ENCODE measurements at regions not wholly inside any gene's neighbourhood (a gene's known extent, or its start where the extent isn't known, plus 50 kb on each side); places are given as distances from the start of the nearest gene placed in this dataset.

DNA sequence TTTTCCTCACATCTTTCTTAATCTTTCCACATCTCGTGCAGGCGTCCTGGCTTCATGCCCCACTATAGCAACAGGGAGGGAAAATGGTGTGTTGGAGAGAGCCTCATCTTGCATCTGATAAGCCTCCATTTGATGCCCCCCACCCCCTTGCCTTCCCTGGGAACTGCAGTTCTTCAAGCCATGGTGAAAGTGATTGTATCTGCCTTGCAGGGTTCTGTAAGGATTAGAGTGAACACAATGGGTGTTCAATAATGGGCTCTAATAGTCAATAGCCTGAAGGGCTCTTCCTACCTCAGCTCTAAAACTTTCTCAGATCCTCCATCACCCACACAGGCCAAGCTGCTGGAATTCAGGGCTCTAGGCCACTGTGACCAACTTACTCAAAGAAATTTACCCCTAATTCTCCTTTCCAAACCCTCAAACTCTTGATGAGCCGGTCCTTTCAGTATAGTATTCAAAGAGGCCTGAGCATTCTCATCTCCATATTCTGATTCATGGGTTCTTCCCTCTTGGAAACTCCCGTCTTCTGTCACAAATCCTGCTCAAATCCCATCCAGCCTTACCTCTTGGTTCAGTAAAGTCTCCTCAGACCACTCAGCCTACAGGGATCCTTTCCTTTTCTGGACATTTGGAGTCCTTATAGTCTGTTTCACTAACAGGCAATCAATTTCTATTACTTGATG is 128.3 kb upstream of the TRIM2 start:
- ChIA-PET CTCF (interaction anchor here (0.6 to 2.5 kb wide), 4 partner anchors 8 to 229 kb away, joined by 3 to 17 read pairs (median 4); no protein-coding TSS in a partner anchor), POLR2A (no interaction called here)
- no peaks in the 10 kb centered on the region for H3K27me3 Mint-ChIP-seq (ENCODE audit: insufficient read depth, unreplicated experiment)
- no TSS peak for BruUV-seq (replicated peaks)
- DNase-seq (ENCODE audit: unreplicated experiment) = no peak
- no peaks in the 10 kb centered on the region for H3K36me3 Mint-ChIP-seq (ENCODE audit: insufficient read depth, unreplicated experiment)
- H3K27ac Mint-ChIP-seq (ENCODE audit: low read depth, unreplicated experiment) = no peak overlapping the region
- no peak overlapping the region for H3K4me3 Mint-ChIP-seq (ENCODE audit: unreplicated experiment)
- TF ChIP-seq, protein P1, sequence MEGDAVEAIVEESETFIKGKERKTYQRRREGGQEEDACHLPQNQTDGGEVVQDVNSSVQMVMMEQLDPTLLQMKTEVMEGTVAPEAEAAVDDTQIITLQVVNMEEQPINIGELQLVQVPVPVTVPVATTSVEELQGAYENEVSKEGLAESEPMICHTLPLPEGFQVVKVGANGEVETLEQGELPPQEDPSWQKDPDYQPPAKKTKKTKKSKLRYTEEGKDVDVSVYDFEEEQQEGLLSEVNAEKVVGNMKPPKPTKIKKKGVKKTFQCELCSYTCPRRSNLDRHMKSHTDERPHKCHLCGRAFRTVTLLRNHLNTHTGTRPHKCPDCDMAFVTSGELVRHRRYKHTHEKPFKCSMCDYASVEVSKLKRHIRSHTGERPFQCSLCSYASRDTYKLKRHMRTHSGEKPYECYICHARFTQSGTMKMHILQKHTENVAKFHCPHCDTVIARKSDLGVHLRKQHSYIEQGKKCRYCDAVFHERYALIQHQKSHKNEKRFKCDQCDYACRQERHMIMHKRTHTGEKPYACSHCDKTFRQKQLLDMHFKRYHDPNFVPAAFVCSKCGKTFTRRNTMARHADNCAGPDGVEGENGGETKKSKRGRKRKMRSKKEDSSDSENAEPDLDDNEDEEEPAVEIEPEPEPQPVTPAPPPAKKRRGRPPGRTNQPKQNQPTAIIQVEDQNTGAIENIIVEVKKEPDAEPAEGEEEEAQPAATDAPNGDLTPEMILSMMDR (IDR thresholded peaks at IDR 0.05; ENCODE audit: unreplicated experiment) = no peak
- peaks cover 8% of the 10 kb centered on the region for H3K4me1 Mint-ChIP-seq (ENCODE audit: insufficient read depth, unreplicated experiment)
- intact Hi-C loops (cut with micrococcal nuclease) = no loop called here
- no peaks in the 10 kb centered on the region for H3K9me3 Mint-ChIP-seq (ENCODE audit: unreplicated experiment)

DNA sequence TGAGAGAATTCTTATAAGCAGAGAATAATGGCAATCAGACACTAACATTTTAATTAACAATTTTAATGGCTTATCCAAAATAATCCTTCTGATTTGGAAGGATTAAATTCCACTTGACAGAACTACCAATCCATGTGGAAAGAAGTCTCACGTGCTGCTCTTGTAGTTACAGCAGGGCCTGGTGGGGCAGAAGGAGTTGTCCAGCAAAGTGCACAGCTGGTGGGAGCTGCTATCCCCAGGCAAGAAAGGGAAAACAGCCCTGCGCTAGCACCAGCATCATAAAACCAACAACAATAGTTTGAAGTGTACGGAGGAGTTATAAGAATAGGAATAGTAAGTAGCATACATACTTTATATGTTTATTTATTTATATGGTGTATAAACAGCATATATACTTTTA is 127.4 kb upstream of the TRIM2 start:
- no peaks in the 10 kb centered on the region for H3K9me3 Mint-ChIP-seq (ENCODE audit: unreplicated experiment)
- intact Hi-C loops (cut with micrococcal nuclease) = no loop called here

DNA sequence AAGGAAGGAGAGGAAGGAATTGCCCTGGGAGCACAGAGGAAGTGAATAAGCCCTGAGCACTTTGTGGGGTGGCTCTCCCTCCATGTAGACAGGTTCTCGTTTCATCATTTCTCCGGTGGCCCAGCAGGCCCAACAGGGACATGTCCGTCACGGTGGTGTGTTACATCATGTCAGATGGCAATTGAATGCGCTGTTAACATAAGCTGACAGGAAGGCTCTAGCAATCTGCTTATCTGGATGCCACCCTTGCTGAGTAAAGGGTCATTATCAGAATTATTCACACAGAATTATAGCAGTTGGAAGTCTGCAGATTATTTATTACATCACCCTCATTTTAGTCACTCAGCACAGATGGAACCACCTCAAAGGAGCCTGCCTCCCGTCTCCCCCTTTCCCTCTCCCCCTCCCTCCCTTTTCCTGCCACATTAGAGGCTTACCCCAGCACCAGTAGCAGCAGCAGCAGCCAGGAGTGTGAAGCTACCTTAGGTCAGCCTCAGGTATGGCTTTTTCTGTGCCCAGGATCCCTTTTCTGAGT is 124.3 kb upstream of the TRIM2 start:
- Mint-ChIP-seq H3K27ac (ENCODE audit: low read depth, unreplicated experiment) (no peak overlapping the region), H3K27me3 (ENCODE audit: insufficient read depth, unreplicated experiment) (no peaks in the 10 kb centered on the region), H3K4me3 (ENCODE audit: unreplicated experiment) (no peak overlapping the region), H3K4me1 (ENCODE audit: insufficient read depth, unreplicated experiment) (peaks cover 9% of the 10 kb centered on the region), H3K9me3 (ENCODE audit: unreplicated experiment) (no peaks in the 10 kb centered on the region), H3K36me3 (ENCODE audit: insufficient read depth, unreplicated experiment) (no peaks in the 10 kb centered on the region)
- no TSS peak for BruUV-seq (replicated peaks)
- ChIA-PET POLR2A (interaction anchor here (0.9 kb wide), 1 partner anchor 47 kb away, joined by 5 read pairs; no protein-coding TSS in a partner anchor), CTCF (interaction anchor here (0.5 to 8.1 kb wide), 5 partner anchors 35 to 348 kb away, joined by 3 to 235 read pairs (median 4); no protein-coding TSS in a partner anchor)
- no peak for DNase-seq (ENCODE audit: unreplicated experiment)
- intact Hi-C loops (cut with micrococcal nuclease) = loop anchor here (10.0 kb wide), 1 partner anchor 495 kb away; no protein-coding TSS in a partner anchor
- TF ChIP-seq, protein P1 (IDR thresholded peaks at IDR 0.05; ENCODE audit: unreplicated experiment) = no peak

More for the DNA sequence above, 127.4 kb upstream of the TRIM2 start:
- POLR2A ChIA-PET = no interaction called here
- CTCF ChIA-PET = interaction anchor here (0.6 to 1.1 kb wide), 2 partner anchors 50 to 111 kb away, joined by 3 to 5 read pairs; no protein-coding TSS in a partner anchor
- H3K4me3 Mint-ChIP-seq (ENCODE audit: unreplicated experiment) = no peak overlapping the region
- DNase-seq (ENCODE audit: unreplicated experiment) = no peak
- no TSS peak for BruUV-seq (replicated peaks)
- no peaks in the 10 kb centered on the region for H3K27me3 Mint-ChIP-seq (ENCODE audit: insufficient read depth, unreplicated experiment)
- TF ChIP-seq, protein P1 (IDR thresholded peaks at IDR 0.05; ENCODE audit: unreplicated experiment) = no peak
- peaks cover 8% of the 10 kb centered on the region for H3K4me1 Mint-ChIP-seq (ENCODE audit: insufficient read depth, unreplicated experiment)
- no peaks in the 10 kb centered on the region for H3K36me3 Mint-ChIP-seq (ENCODE audit: insufficient read depth, unreplicated experiment)
- H3K27ac Mint-ChIP-seq (ENCODE audit: low read depth, unreplicated experiment) = no peak overlapping the region

DNA sequence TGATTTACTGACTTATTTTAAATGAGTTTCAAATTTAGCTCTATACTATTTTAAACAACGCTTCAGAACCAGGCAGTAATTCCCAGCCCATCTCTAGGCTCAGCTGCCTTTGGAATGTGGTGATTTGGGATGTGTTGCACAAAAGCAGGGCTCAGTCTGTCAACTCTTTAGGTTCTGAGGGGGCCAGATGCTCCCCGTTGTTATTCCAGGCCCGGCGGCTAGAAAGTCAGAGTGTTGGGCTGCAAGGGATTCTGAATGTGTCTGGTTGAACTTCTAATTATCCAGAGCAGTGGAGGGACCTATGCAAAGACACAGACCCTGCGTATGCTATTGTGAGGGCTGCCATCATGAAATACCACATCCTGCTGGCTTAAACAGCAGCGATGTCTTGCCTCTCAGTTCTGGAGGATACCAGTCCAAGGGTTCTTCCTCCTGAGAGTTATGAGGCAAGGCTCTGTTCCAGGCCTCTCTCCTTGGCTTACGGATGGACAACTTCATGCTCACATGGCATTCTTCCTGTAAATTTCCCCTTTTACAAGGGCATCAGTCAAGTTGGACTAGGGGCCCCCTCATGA is 123.2 kb upstream of the TRIM2 start:
- Mint-ChIP-seq H3K4me3 (ENCODE audit: unreplicated experiment) (no peak overlapping the region), H3K4me1 (ENCODE audit: insufficient read depth, unreplicated experiment) (peaks cover 15% of the 10 kb centered on the region), H3K27ac (ENCODE audit: low read depth, unreplicated experiment) (no peak overlapping the region), H3K27me3 (ENCODE audit: insufficient read depth, unreplicated experiment) (no peaks in the 10 kb centered on the region), H3K36me3 (ENCODE audit: insufficient read depth, unreplicated experiment) (no peaks in the 10 kb centered on the region), H3K9me3 (ENCODE audit: unreplicated experiment) (no peaks in the 10 kb centered on the region)
- TF ChIP-seq, protein P1 (IDR thresholded peaks at IDR 0.05; ENCODE audit: unreplicated experiment) = no peak
- ChIA-PET CTCF (interaction anchor here (0.6 to 8.1 kb wide), 10 partner anchors 34 to 305 kb away, joined by 3 to 235 read pairs (median 4); no protein-coding TSS in a partner anchor), POLR2A (interaction anchor here (0.7 to 0.9 kb wide), 2 partner anchors 46 to 543 kb away, joined by 3 to 5 read pairs; no protein-coding TSS in a partner anchor)
- no TSS peak for BruUV-seq (replicated peaks)
- no peak for DNase-seq (ENCODE audit: unreplicated experiment)
- intact Hi-C loops (cut with micrococcal nuclease) = loop anchor here (10.0 kb wide), 1 partner anchor 494 kb away; no protein-coding TSS in a partner anchor
